PC-9 (cell line): ENCODE measurements at regions not wholly inside any gene's neighbourhood (a gene's known extent, or its start where the extent isn't known, plus 50 kb on each side); places are given as distances from the start of the nearest gene placed in this dataset.

Experiments used
- BruUV-seq: library from RNA; stranded (reverse); fragments of 400-500 nt; replicated peaks from 2 replicates; lab custom pipeline; 2021; lab: Mats Ljungman, UMichigan
- CTCF ChIA-PET: fragments of 300-600 bp; sonication (Branson Sonifier 250); formaldehyde crosslinking; loops from one replicate; lab custom pipeline; 2022; ENCODE audit warnings: antibody characterized with exemption; lab: Charles Lee
- POLR2A ChIA-PET: fragments of 300-600 bp; sonication (Branson Sonifier 250); formaldehyde crosslinking; loops from one replicate; lab custom pipeline; 2022; ENCODE audit warnings: antibody characterized with exemption; ENCODE audit not compliant: unreplicated experiment; lab: Charles Lee
- DNase-seq, 2 experiments: peaks; one replicate each; pipeline versions ENCODE4 v3.0.0 to v3.0.0-alpha.2; 2015 to 2022; ENCODE audit warnings: mixed read lengths in 1 of 2
- H2AFZ ChIP-seq: fragments of 200-600 bp; sonication (generic); 2 replicates; pipeline ENCODE4 v1.8.1; 2017; ENCODE audit warnings: antibody characterized with exemption
- H3F3A ChIP-seq: fragments of 200-600 bp; sonication (generic); 2 replicates; pipeline ENCODE4 v1.8.1; 2017; ENCODE audit warnings: antibody characterized with exemption, mild to moderate bottlenecking, low read depth; ENCODE audit not compliant: insufficient read depth
- H3K27ac ChIP-seq: fragments of 200-600 bp; sonication (generic); 2 replicates; pipeline ENCODE4 v1.6.1; 2016; ENCODE audit warnings: mixed run types
- H3K27me3 ChIP-seq: fragments of 200-600 bp; sonication (generic); 2 replicates; pipeline ENCODE4 v1.6.1; 2016; ENCODE audit warnings: low read depth, mixed run types; ENCODE audit not compliant: insufficient read depth
- H3K36me3 ChIP-seq: fragments of 200-600 bp; sonication (generic); 2 replicates; pipeline ENCODE4 v1.6.1; 2016; ENCODE audit warnings: low read depth, mixed run types
- H3K4me1 ChIP-seq: fragments of 200-600 bp; sonication (generic); replicated peaks from 2 replicates; pipeline ENCODE4 v1.6.1; 2016; ENCODE audit warnings: mixed run types; ENCODE audit not compliant: insufficient read depth
- H3K4me2 ChIP-seq: fragments of 200-600 bp; sonication (generic); 2 replicates; pipeline ENCODE4 v1.6.1; 2017; ENCODE audit warnings: mixed run types
- H3K4me3 ChIP-seq: fragments of 200-600 bp; sonication (generic); 2 replicates; pipeline ENCODE4 v1.6.1; 2016; ENCODE audit warnings: mixed run types
- H3K79me2 ChIP-seq: fragments of 200-600 bp; sonication (generic); 2 replicates; pipeline ENCODE4 v1.6.1; 2017; ENCODE audit warnings: low read depth, mixed run types
- H3K9me2 ChIP-seq: fragments of 200-600 bp; sonication (generic); 2 replicates; pipeline ENCODE4 v1.8.1; 2017; ENCODE audit warnings: mild to moderate bottlenecking; ENCODE audit not compliant: insufficient read depth
- H3K9me3 ChIP-seq: fragments of 200-600 bp; sonication (generic); 2 replicates; pipeline ENCODE4 v1.8.1; 2016; ENCODE audit warnings: low read depth; ENCODE audit not compliant: insufficient read depth
- H4K20me1 ChIP-seq: fragments of 200-600 bp; sonication (generic); 2 replicates; pipeline ENCODE4 v1.8.1; 2017; ENCODE audit not compliant: insufficient read depth
- CTCF ChIP-seq: fragments of 200-600 bp; sonication (generic); conservative IDR thresholded peaks from 2 replicates; pipeline ENCODE4 v1.6.1; 2017; ENCODE audit warnings: mixed run types, antibody characterized with exemption, mild to moderate bottlenecking, moderate library complexity
- EZH2 ChIP-seq: fragments of 200-600 bp; sonication (generic); IDR thresholded peaks from 2 replicates; pipeline ENCODE4 v1.8.0; 2017; ENCODE audit warnings: antibody characterized with exemption, low read depth
- intact Hi-C: fragments of 100-400 bp; cut with micrococcal nuclease; formaldehyde crosslinking; loops from one replicate; pipeline ENCODE4 v1.10.0; 2022; ENCODE audit not compliant: unreplicated experiment

GRCh38 chr3:159150180-159150579 is 348.3 kb downstream of the MFSD1 start:
- no peak overlapping the region for H3K27ac ChIP-seq
- H3K36me3 ChIP-seq: no peaks in the 10 kb centered on the region
- H3K4me3 ChIP-seq: no peak overlapping the region
- H3K4me2 ChIP-seq: no peak overlapping the region
- POLR2A ChIA-PET: no interaction called here
- no peaks in the 10 kb centered on the region for H4K20me1 ChIP-seq
- H3K4me1 ChIP-seq: no peaks in the 10 kb centered on the region
- TF ChIP-seq EZH2: no peak
- no peak for TF ChIP-seq CTCF
- H3F3A ChIP-seq: no peaks in the 10 kb centered on the region
- no peaks in the 10 kb centered on the region for H3K27me3 ChIP-seq
- BruUV-seq: no TSS peak
- CTCF ChIA-PET: no interaction called here
- no peak for DNase-seq
- H3K9me3 ChIP-seq: no peaks in the 10 kb centered on the region
- no peaks in the 10 kb centered on the region for H3K79me2 ChIP-seq
- H3K9me2 ChIP-seq: no peaks in the 10 kb centered on the region; the same call in 1 of the 2 replicates
- H2AFZ ChIP-seq: no peak overlapping the region
- intact Hi-C loops: no loop called here

GRCh38 chr3:159151130-159151529 is 349.3 kb downstream of the MFSD1 start:
- Histone ChIP-seq H3K79me2 (no peaks in the 10 kb centered on the region), H3K4me1 (no peaks in the 10 kb centered on the region), H3K4me2 (no peak overlapping the region), H4K20me1 (no peaks in the 10 kb centered on the region), H3K9me2 (no peaks in the 10 kb centered on the region; the same call in 1 of the 2 replicates), H3K4me3 (no peak overlapping the region), H3K27ac (no peak overlapping the region), H3F3A (no peaks in the 10 kb centered on the region), H2AFZ (no peak overlapping the region), H3K9me3 (no peaks in the 10 kb centered on the region), H3K27me3 (no peaks in the 10 kb centered on the region), H3K36me3 (no peaks in the 10 kb centered on the region)
- POLR2A ChIA-PET: no interaction called here
- CTCF ChIA-PET: no interaction called here
- no TSS peak for BruUV-seq
- no peak for TF ChIP-seq CTCF
- no peak for TF ChIP-seq EZH2
- no peak for DNase-seq
- intact Hi-C loops: no loop called here

GRCh38 chr3:159157275-159157674 is 355.4 kb downstream of the MFSD1 start:
- no peaks in the 10 kb centered on the region for H3F3A ChIP-seq
- no peaks in the 10 kb centered on the region for H3K36me3 ChIP-seq
- H3K27ac ChIP-seq: no peak overlapping the region
- no TSS peak for BruUV-seq
- TF ChIP-seq CTCF (no peak), EZH2 (no peak)
- no peak overlapping the region for H3K4me3 ChIP-seq
- no peaks in the 10 kb centered on the region for H3K9me2 ChIP-seq
- no peak overlapping the region for H2AFZ ChIP-seq
- H3K4me2 ChIP-seq: no peak overlapping the region
- no peak for DNase-seq
- no peaks in the 10 kb centered on the region for H3K9me3 ChIP-seq
- H3K27me3 ChIP-seq: no peaks in the 10 kb centered on the region
- CTCF ChIA-PET: no interaction called here
- intact Hi-C loops: loop anchor here (5.0 kb wide), 1 partner anchor 95 kb away; no protein-coding TSS in a partner anchor
- H4K20me1 ChIP-seq: no peaks in the 10 kb centered on the region
- POLR2A ChIA-PET: no interaction called here
- peaks cover 12% of the 10 kb centered on the region for H3K4me1 ChIP-seq
- H3K79me2 ChIP-seq: no peaks in the 10 kb centered on the region
